HG02623 (cell line): ENCODE measurements at regions not wholly inside any gene's neighbourhood (a gene's known extent, or its start where the extent isn't known, plus 50 kb on each side); places are given as distances from the start of the nearest gene placed in this dataset.

ENCODE experiments used
- ATAC-seq: cut with Tn5 transposase; IDR thresholded peaks from one replicate; pipeline ENCODE4 v1.9.1; 2021; ENCODE audit warnings: moderate library complexity; ENCODE audit not compliant: unreplicated experiment

DNA sequence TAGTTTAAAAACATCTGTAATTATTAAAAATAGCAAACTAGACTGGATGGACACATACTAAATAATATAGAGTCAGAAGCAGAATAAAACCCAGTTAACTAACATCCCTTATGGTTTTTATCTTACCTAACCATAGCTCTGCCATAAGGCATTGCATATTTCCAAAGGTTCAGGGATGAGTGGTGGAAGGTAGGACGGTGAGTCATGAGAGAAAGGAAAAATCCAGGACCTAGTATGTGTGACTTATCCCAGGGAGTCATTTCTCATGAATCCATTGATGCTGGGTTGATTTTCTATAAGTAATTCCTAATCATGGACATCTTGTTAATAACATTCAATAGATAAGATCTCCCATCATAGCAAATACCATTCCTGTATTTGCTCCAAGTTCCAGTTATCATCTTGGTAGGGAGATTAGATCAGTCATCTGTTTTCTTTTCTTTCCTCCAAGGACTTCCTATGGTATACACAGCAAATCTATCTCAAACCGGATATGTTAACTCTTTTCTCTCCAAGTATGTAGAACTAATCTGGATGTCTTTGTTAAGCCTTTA lies 490.7 kb upstream of the B3GALT2 start:
- no peak for ATAC-seq

DNA sequence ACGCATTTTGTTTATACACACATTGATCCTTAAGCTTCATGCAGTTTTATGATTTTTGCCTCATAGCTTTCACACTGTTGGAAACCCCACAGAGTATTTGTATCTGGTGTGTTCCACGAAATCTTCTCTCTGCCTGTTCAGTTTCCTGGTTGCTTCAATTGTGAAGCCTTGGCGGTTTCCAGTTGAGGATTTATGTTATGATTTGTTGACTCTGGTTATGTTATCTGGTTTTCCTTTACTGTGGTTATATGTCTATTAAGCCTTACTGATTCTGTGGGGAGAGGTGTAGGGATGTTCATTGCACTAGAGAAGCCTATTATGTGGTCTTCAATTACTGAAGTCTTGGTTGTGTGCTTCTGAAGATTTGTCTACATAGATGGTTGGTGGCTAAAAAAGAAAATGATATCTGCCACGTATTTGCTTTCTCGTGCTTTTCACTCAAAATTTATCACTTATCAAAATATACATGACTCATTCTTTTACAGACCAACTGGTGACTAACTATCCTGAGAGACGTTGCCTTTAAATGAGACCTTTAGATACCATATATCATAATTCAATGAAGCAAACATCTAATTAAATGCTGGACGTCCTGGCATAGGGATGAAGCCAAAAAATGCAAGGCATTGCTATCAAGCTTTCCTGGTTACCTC lies 488.0 kb upstream of the B3GALT2 start:
- ATAC-seq: no peak

DNA sequence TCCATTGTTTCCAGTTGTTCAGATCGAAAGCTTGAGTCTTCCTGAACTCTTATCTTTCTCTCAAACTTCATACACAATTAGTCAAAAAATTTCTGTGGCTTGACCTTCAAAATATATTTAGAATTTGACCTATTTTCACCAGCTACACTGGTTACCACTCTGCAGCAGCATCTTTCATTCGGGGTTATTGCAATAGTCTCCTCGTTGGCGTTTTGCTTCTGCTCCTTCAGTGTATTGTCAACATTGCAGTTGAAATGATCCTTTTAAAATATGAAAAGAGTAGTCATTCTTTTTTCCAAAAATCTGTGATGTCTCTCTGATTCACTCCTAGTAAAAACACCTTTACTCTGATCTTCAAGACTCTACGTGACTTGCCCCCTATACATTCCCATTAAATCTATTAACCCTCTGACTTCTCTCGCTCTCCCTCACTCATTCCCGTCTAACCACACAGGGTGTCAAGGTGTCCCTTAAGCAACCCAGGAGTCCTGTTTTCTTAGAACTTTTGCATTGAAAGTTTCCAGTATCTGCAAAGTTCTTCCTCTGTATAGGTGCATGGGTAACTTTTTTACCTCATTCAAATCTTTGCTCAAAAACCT lies 480.2 kb upstream of the B3GALT2 start:
- no peak for ATAC-seq

DNA sequence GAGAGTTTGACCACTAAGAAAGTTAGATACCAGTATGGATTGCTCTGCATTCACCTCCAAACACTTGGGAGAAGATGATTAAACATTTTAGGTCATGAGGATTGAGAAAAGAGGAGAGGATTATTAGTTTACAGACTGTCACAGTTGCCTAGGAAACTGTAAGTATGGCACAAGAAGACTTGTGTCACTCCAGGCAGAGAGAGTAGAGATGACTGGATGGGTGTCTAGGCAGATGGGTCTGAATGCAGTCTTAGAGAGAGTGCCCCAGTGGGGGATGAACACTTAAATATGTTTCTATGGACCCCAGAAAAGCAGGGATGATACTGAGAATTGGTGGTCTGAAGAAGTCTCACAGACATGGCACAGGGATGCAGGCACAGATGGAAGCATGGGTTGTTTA lies 477.6 kb upstream of the B3GALT2 start:
- no peak for ATAC-seq

DNA sequence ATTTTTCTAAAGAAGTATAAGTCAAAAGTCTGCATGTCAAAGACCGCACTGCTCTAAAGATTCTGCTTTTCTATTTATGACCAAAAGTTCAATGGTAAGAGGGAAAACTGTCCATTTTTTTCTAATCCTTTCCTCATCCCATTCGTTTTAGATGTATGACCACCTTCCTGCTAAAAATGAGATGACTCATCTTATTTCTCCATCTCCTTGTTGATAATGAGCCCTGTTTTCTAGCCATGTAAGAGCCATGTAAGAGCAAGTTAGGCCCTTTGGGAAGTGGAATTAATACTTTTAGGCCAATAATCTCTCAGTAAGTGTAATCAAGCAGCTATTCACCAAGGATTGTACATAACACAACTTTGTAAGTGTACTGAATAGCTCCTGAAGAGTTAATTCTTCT lies 475.6 kb upstream of the B3GALT2 start:
- no peak for ATAC-seq

DNA sequence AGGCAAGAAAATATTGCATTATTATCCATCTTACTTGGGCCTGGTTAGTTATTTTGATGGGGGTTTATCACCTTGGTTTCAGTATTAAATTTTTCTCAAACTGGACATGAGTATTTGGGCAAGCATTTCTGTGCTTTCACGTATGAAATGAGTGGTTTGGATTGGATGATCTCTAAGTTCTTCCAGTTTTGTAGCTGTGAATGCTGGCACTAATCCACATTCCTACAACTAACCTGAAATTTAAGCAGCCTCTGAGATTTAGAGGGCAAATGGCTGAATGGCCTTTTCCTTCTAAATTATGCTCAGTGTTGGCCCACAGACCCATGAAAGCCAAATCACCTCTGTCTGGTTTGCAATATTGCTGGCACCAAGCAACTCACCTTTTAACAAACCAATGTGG lies 475.0 kb upstream of the B3GALT2 start:
- ATAC-seq: no peak

DNA sequence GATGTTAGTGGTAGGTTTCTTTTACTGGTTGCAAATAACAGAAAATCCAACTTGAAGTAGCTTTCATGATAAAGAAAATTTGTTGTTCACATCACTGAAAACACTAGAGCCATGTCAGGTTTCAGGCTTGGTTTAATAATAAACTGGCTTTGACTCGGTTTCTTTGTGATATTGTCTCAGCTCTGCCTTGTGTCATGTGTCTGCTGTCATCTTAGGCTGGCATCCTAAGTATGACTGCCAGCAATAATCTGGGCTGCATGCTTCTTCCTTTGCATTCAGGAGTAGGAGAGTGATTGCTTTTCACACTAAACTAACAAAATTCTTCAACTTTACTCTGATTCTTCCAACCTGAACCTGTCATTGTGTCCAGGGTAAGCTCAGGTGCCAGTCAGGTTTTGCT lies 474.0 kb upstream of the B3GALT2 start:
- ATAC-seq: no peak

DNA sequence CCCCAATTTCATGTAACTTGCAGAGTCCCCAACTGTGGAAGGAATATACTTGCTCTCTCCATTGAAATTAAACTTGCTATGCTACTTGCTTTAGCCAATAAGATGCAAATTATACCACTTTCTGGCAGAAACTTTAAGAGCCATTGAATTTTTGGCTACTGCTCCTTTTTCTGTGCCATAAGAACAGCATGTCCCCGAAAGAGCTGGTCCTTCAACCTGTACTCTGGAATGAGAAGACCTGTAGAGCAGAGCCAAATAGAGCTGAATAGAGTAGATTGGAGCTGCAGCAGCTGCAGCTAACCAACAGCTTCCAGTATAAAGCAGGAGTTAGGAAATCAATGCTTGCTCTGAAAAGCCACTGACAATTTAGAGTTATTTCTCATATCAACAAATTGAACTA lies 472.3 kb upstream of the B3GALT2 start:
- no peak for ATAC-seq

DNA sequence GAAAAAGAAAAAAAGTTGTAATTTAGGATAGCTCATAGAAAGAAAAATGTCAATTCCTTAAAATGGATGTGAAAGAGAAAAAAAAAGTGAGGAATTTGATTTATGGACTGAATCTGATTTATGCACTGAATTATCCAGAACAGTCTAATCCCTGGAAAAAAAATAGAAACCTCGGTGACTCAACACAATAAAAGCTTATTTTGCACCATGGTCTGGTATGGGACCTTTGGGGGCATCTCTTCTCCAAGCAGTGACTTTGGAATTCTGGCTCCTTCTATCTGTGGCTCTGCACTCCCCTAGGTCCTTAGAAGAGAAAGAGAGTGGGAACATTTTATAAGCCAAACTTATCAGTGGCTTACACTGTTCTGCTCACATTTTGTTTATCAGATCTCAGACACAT lies 471.7 kb upstream of the B3GALT2 start:
- ATAC-seq: no peak

DNA sequence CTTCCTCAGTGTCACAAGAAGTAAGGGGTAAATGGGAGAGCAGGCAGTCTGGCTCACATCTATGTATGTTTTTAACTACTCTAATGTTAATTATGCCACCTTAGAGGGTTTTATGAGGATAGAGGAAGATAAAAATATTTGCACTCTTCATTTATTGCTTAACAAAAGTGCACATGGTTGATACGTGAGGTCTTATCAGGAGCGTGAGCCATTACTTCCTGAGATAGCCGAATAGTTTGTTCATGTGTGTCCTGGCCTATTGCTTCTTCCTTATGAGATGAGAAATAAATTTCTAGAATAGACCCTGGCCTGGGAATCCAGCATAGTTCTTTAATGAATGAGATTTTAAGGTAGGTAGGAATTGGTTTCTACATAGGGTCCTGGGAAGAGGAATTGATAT lies 471.1 kb upstream of the B3GALT2 start:
- ATAC-seq: no peak

DNA sequence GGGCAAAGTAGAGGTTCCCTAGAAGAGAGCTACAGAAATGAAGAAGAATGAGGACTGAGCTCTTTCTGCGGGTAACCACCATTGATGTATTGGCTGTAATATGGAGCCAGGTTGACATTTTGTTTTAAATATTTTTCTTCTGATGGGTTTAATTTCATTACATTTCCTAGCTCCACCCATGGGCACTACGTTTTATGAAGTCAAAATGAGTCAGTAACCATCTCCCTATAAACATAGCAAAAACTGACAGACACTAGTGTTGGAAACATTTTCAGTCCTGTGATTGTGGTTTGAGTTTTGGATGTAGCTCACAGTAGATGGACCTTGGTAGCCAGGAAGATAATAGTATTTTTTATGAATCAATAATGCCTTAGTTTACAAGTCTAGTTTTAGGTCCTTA lies 470.4 kb upstream of the B3GALT2 start:
- ATAC-seq: no peak

DNA sequence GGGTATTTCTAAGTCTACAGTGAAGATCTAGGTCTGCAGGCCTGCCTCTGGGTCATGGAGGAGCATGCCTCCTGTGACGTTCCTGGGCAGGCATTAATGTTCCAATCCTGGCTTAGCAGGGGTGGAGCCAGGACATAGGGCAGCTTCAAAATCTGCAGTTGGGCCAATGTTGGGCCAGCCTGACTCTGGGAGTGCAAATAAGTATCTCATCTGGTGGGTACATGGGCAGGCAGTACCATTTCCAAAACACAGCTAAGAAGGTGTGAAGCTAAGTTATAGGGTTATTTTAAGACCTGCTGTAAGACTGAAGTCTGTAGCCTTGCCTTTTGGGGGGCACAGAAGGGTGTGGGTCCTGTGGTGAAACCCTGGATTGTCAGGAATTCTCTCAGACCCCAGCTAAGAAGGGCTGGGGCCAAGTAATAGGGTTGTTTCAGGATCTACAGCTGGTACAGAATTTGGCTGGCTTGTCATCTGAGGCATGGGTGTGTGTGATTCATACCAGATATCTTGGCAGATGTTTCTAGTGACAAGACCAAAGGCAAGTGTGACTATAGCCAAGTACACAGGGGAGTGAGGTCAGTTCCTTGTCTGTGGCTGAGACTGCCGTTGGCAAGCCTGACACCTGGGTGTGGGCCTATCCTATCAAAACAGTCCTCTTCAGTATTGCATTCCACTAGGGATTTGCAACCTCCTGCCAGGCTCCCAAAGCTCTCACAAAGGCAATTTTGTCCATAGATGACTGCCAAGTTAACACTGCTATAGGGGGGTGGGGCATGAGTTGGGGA lies 468.7 kb upstream of the B3GALT2 start:
- no peak for ATAC-seq

DNA sequence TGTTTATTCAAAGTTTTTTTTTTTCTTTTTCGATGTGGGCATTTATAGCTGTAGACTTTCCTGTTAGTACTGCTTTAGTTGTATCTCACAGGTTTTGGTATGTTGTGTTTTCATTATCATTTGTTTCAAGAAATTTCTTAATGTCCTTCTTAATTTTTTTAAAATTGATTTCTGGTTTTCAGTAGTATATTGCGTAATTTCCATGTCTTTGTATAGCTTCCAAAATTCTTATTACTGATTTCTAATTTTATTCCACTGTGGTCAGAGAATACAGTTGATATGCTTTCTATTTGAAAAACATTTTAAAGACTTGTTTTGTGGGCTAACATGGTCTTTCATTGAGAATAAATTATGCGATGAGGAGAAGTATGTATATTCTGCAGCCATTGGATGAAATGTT lies 463.2 kb upstream of the B3GALT2 start:
- no peak for ATAC-seq

DNA sequence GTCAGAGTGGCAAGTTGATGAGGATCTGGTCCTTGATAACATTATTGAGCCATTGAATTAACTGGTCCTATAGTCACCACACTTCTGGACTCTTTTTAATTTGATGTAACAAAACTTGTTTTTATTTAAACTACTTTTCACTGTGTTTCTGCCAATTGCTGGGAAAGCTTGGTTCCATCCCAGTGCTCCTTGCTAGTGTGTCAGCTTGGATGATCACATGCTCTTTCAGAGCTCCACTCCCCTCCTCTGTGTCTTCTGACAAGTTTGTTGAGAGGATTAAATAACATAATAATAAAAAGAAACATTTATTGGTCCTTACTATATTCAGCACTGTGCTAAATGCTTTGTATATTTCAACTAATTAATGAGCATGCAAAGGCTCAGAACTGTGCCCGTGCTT lies 448.5 kb upstream of the B3GALT2 start:
- ATAC-seq: no peak

DNA sequence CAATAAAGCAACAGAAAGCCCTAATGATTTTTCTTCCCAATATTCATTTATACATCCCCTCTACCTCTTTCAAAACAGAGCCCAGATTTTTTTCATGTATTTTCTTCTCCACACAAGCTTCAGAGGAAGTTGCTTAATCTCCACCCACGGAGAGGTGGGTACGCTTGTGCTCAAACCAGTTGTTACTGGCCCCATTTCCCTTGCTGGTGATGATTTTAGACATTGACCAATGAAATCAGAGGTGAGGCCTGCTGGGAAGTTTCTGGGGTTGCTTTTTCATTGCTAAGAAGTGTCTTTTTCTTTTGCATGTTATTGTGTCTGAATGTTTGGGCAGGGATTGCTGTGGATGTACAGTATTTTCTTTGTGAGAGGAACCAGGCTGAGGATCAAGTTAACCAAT lies 448.1 kb upstream of the B3GALT2 start:
- no peak for ATAC-seq

DNA sequence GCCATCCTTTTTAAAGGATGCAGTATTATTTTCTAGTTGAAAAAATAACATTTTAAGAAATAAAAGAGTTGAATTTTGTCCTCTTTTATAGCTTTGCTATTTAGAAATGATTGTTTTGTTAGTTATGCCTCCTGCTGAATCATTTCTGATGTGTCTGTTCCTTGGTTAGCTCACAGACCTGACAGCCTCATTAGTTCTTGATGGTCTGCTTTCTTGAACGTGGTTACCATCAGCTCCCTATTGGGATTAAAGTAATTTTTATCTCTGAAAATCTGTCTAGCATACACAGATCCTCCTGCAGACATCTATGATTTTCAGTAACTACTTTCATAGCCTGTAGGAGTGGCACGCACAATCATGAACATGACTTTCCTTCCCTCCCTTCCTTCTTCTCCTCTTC lies 447.6 kb upstream of the B3GALT2 start:
- ATAC-seq: no peak

DNA sequence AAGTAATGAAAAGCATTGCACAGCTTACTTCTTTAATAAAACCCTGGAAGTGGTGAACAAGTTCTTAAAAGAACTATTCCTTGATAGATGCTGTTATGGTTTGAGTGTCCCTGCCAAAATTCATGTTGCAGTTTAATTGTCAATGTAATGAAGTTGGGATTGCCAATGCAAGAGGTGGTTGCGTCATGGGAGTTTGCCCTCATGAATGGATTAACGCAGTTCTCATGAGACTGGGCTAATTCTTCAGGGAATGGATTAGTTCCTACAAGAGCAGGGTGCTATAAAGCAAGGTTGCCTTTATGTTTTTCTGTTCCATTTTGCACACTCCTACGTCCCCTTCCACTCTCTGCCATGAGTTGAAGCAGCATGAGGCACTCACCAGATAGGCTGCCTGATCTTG lies 446.7 kb upstream of the B3GALT2 start:
- no peak for ATAC-seq

DNA sequence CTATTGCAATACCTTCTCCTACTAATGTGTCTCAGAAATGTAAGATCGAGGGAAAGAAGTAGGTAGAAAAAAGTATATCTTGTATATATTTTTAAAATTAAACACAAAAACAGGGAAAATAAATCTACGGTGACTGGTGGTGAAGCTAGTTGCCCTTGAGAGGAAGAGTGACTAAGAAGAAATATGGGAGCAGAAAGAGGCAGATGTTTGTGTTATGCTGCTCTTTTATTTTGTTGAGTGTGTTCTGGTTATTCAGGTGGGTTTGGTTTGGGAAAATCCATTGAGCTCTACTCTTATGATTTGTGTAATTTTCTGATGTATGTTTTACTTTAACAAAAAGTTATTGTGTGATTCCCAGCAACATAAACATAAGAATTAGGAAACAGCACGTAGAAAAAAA lies 444.9 kb upstream of the B3GALT2 start:
- ATAC-seq: no peak

DNA sequence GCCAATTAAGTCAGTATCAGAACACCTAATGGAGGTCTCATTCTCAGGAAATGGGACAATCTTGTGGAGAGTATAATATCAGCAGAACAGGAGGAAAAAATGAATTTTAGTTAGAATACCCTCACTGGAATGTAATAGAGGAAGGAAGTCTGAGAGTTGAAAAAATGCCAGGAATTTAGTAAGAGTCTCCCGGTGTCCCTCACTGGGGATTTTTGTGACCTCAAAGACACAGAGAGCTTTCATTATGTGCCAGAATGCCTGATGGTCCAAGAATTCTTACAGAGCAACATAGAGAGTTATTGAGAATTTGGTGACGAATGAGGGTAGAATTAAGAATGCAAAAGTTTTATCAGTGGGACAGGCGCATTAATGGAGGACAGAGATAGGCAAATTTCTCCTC lies 443.5 kb upstream of the B3GALT2 start:
- ATAC-seq: no peak

DNA sequence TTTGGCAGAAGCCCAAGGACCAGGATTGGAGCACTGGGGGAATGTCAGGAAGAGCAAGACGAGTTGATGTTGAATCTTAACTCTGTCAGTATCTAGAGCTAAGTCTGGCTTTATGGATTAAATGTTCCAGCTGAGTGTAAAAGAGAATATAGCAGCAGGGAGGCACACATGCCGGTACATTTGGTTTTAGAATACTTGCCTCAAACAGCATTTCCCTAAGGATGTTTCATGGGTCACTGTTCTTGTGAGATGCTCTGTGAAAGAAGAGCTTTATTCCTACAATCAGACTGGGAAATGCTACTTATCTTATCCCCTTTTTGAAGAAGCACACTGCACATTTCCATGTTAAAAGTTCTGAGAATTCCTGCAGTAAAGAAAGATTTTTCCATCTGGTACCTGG lies 440.3 kb upstream of the B3GALT2 start:
- no peak for ATAC-seq

DNA sequence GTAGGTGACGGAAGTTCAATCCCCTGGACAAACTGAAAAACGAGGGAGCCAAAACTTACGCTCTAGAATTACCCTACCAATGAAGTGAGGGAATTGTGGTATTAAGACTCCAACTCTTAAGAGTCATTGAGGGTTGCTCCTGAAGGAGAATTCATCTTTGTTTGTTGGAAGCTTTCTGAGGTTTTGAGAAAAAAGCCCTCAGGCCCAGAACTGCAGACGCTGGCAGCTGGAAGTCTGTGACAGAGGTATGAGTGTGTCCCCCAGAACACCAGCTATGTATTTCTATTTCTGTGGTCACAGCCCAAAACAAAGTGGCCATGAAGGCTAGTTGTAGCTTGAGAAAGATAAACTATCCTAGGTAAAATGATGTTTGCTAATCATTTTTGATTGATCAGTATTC lies 438.8 kb upstream of the B3GALT2 start:
- ATAC-seq: no peak

DNA sequence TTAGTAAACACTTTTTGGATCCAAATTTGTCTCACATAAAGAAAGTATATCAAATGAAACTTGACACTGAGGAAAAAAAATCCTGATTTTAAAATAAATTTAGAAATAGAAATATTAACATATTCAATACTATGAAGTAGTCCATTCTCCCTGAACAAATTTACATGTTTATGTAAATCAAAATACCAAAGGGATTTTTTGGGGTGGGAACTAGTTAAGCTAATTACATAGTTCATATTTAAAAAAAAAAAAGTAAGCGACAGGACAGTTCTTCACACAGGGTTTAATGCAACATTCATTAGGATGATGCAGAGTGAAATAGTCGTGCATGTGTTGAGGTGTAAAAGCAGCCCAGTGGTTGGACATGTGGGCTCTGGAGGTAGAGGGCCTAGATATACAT lies 433.5 kb upstream of the B3GALT2 start:
- ATAC-seq: no peak
